ENCODE measurements at regions not wholly inside any gene's neighbourhood (a gene's known extent, or its start where the extent isn't known, plus 50 kb on each side); places are given as distances from the start of the nearest gene placed in this dataset.

- no peak overlapping the region for H3K27ac ChIP-seq (ENCODE audit: control insufficient read depth, insufficient read depth)
- FAIRE-seq, result peak; percentile 87
- ATAC-seq, result peak; percentile 58
- ChIA-PET SMC1A (ENCODE audit: uncharacterized antibody, unreplicated experiment) (interaction anchor here (1.0 kb wide), 1 partner anchor 10 kb away, joined by 3 read pairs; no protein-coding TSS in a partner anchor), POLR2A (no interaction called here), CTCF (interaction anchor here (1.2 to 1.7 kb wide), 2 partner anchors 10 to 280 kb away, joined by 3 to 5 read pairs; no protein-coding TSS in a partner anchor), RAD21 (ENCODE audit: unreplicated experiment) (no interaction called here)
- no peak overlapping the region for H3K4me3 ChIP-seq
- H4K20me1 ChIP-seq (ENCODE audit: control insufficient read depth, insufficient read depth), result no peaks in the 10 kb centered on the region
- intact Hi-C loops (cut with micrococcal nuclease; ENCODE audit: unreplicated experiment), result loop anchor here (5.0 kb wide), 1 partner anchor 1719 kb away; no protein-coding TSS in a partner anchor
- TF ChIP-seq CTCF (IDR thresholded peaks at IDR 0.05 in 2 of 3, conservative IDR thresholded peaks at IDR 0.05 in 1 of 3; ENCODE audit: control insufficient read depth in 2 of 3, extremely low read depth in 1 of 3, insufficient read depth in 1 of 3, low read depth in 3 of 3, low read length in 3 of 3) (peak; percentile 62 to 68 (median 67)), TAF1 (IDR thresholded peaks at IDR 0.05; ENCODE audit: borderline replicate concordance, low read depth, low read length) (no peak), RAD21 (IDR thresholded peaks at IDR 0.05; ENCODE audit: insufficient read depth, low read depth, low read length) (peak; percentile 78), EED (IDR thresholded peaks at IDR 0.05; ENCODE audit: low read depth) (no peak), SMC3 (IDR thresholded peaks at IDR 0.05; ENCODE audit: borderline replicate concordance, low read length) (peak; percentile 33; the same call in 1 of the 2 replicates)
- H3K4me2 ChIP-seq (ENCODE audit: control insufficient read depth, insufficient read depth), result no peak overlapping the region
- no peaks in the 10 kb centered on the region for H3K79me2 ChIP-seq (ENCODE audit: control insufficient read depth, insufficient read depth, low read length)
- DNase-seq (ENCODE audit: low read depth, low spot score), result no peak
- H3K36me3 ChIP-seq (ENCODE audit: control insufficient read depth in 2 of 2, insufficient read depth in 2 of 2, low read length in 1 of 2), result no peaks in the 10 kb centered on the region
- no peaks in the 10 kb centered on the region for H3K9me3 ChIP-seq (replicated peaks; ENCODE audit: control insufficient read depth, insufficient read depth, low read length)
- in situ Hi-C loops (cut with MboI), result loop anchor here (25.0 kb wide), 1 partner anchor 1719 kb away; no protein-coding TSS in a partner anchor
- no TSS peak for BruUV-seq (replicated peaks)
- H3K9ac ChIP-seq (ENCODE audit: control insufficient read depth, insufficient read depth, low read length), result no peak overlapping the region
- no peaks in the 10 kb centered on the region for H3K4me1 ChIP-seq (ENCODE audit: control insufficient read depth, insufficient read depth, low read length)
- 1% methylated on average over 4 of the region's 4 CpGs for whole genome bisulfite sequencing (ENCODE audit: insufficient coverage, insufficient replicate concordance, low lambda C conversion rate, missing lambda C conversion rate)
- H2AFZ ChIP-seq (ENCODE audit: control insufficient read depth, low read depth, low read length), result no peak overlapping the region
- H3K27me3 ChIP-seq (replicated peaks in 1 of 2; ENCODE audit: control insufficient read depth in 2 of 2, insufficient read depth in 2 of 2, low read length in 1 of 2), result no peaks in the 10 kb centered on the region
Observed at GRCh38 chr4:57442831-57443291, 332.7 kb upstream of the IGFBP7 start.

All from GM12878 (cell line).